Activated T-cell treated with anti-CD3 and anti-CD28 coated beads for 1 hour (primary cell): ENCODE measurements at regions not wholly inside any gene's neighbourhood (a gene's known extent, or its start where the extent isn't known, plus 50 kb on each side); places are given as distances from the start of the nearest gene placed in this dataset.
A peak's percentile ranks its signal among the peaks of the same experiment; 100 is the strongest.
"Not testable (repeated sequence)": the region's sequence is repeated elsewhere in the genome, so short reads cannot be mapped to it uniquely, and the experiment has no call there.

Experiments
- DNase-seq: peaks from one replicate; pipeline ENCODE4 v3.0.0-alpha.2; 2020; ENCODE audit warnings: low read depth

DNA sequence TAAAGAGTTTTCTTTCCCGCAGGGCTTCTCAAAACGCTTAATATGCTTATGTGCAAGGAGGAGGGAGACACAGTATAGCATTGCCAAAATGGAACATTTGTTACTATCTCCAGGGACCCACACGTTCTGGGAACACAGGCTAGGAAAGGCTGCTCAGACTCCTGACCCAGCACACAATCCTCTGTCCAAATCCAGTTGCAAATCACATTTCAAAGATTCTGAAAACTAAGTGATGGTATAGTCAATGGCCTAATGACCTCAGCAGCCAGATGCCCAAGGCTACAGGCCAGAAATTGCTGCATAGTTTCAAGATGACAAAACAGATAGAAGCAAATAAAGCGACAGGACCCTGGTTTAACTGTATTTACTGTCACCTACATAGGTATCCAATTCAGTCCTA is 97.0 kb upstream of the GRIP1 start:
- DNase-seq = no peak

DNA sequence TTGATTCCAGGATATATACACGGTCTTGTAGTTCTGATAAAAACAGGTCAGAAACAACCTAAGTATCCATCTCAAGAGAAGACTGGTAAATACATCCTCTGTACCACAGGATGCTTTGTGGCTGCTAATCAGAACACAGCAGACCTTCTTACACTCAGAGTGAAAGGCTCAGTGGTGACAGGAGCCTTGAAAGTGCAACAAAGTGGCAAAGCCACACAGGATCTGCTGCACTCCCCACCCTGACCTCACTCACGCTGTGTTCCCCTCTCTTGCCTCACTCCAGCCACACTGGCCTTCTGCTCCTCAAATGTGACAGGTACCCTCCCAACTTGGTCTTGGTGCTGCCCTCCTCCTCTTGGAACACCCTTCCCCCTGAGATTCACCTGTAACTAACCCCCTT is 98.1 kb upstream of the GRIP1 start:
- peak; percentile 7 for DNase-seq

DNA sequence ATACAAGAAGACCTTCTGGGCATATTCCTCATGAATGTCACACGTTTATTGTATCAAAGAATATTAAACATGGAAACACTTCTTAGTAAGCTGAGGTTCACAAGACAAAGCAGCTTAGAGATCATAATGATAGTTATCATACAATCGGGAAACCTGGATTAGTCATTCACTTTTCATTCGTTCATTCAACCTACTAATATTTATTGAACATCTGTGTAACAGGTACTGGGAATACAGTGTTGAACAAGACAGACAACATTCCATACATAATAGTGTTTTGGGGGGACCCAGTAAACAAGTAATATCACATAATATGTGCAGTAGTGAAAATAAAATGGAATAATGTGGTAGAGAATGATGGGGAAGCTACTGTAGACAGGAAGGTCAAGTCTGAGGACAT is 100.6 kb upstream of the GRIP1 start:
- no peak for DNase-seq

DNA sequence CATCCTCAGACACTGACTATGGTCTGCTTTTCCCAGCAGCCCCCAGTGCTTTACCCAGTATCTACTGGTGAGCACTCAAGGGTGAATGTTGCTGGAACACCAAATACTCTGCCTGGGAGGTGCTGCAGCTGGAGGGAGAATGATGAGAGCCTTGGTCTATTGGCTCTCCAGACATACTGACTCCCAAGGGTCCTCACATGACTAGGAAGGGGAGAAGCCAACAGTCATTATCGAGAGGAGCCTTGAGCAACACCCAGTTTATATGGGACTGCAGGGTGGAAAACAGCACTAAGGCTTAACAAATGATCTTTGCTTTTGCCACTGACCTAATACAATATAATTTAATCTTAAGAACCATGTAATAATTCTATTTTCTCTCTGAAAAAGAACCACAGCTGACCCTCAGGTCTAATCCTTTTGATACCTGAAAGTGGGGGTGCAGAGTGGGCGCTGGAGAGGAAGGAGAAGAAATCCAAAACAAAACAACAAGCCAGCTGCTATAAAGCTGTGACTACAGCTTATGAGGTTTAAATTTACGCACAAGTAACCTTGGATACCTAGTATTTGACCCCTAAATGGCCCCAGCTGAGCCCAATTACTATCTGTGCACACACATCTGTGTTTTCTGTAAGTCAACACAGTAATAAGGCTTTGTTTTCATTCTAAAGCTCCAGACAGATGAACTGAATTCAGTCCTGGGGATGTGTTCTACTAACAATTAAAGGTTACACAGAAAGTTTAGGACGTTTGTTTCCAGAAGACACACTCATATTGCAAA is 107.8 kb upstream of the GRIP1 start:
- DNase-seq = no peak

DNA sequence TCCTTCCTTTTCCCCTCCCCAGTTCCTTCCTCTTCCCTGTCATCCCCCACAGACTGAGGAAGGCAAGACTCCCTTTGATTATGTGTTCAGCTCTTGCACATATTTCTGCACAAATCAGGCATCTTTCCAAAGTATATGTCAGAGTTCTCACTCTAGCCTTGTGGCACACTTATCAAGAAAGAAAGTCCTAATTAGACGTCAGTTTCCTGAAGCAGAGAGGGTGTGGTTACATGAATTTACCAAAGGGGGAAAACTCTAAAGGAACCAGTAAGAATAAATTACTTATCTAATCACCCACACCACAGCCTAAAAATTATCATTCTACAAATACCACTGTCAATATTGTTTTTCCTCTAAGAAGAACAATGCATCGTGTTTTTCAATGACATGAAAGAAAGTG is 120.7 kb upstream of the GRIP1 start:
- DNase-seq = no peak

DNA sequence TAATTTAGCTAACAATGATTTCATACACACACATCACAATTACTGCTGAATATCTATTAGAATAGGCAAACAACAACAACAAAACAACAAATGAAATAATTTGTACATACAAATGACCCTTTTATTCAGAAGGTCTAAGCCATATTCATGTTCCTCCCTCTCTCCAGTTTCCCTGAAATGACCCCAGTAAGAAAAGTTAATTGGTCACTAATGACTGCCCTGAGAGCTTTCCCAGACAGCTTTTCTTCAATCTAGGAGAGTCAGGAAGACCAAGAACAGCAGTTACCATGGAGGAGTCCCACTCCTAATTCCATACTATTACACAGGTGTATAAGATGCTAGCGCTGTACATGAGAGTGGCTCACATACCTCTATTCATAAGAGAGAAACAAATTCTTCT is 121.2 kb upstream of the GRIP1 start:
- no peak for DNase-seq

DNA sequence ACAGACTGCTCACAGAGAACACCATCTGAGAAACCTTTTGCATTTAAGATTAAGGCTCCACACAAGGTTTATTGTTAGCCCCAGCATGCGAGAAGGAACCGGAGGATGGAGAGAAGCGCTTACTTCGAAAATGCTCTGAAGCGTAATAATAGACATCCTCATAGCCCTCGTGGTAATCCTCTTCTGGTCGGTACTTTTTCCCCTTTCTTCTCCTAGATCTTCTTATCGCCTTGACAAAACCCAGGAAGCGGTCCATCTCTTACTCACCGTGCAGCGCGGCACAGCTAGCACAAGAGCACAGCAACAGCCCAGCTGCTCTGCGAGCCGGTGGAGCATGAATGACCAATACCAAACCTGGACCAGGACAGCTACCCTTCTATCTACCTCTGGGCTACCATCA is 125.1 kb upstream of the GRIP1 start:
- no peak for DNase-seq

DNA sequence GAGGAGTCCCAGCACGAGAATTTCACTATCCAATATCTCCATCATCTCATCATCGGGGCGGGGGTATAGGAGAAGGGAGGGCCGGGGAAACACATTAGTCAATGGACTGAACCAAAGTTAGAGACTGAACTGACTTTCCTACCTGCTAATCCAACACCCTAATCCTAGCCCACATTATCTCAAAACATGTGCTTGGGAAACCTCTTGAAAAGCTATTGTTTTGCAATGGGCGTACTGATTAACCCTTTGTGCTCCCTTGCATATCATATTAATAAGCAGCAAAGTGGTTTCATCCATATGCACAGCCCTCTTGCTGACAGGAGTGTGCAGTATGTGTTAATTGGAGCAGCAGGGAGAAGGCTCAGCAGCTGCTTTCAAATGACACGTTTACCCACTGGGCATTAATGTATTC is 125.7 kb upstream of the GRIP1 start:
- DNase-seq = no peak

DNA sequence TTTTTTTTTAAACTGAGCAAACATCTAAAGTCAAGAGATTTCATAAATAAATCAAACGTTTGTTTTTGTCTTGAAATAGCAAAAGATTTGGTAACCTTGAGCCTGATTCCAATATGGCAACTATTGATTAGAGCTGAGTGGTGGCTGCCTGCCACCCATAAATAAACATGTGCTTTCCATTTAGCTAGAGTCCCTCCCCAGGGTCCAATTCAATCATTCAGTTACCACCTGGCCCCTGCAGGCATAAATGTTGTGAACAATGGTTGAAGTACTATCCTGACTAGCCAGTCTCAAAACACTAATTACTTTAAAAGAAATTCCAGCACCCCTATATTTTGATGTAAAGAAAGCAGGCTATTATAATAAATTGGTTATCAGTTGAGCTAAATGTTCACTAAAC is 129.7 kb upstream of the GRIP1 start:
- DNase-seq = no peak

DNA sequence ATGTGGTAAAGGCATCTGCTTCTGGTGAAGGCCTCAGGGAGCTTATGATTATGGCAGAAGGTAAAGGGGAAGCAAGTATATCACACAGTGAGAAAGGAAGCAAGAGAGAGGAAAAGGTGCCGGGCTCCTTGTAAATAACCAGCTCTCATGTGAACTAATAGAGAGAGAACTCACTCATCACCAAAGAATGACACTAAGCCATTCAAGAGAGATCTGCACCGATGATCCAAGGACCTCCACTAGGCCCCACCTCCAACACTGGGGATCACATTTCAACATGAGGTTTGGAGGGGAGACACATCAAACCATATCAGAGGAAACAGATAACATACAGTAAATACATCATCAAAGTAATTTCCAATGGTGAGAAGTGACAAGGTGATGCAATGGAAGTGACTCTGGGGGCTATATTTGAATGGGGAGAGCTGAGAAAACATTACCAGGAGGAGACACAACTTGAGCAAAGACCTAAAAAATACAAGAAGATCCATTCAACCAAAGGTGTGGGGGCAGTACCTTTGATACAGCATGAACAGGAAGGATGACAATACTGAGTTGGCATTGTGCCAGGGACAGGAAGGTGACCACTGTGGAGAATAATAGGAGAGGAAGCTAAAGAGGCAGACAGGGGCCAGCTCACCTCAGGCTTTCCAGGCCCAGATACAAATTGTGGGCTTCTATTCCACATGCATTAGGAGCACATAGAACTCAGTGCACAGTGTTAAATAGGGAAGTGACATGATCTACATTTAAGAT is 134.4 kb upstream of the GRIP1 start:
- DNase-seq = no peak

DNA sequence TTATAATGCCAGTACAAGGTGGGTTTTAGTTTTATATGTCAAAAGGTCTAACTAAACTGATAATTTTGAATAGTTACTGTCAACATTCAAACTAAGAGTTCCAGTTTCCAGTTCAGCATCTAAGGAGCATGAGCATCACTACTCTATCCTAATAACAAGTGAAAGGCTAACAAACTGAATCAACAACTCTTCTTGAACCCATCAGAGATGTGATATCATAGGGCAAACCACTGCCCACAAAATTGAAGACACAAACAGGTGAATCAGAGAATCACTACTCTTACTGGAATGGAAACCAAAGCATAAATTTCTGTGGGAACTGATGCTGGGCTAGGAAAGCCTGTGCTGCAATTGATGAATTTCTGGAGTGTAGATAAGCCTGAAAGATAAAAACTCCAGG is 140.7 kb upstream of the GRIP1 start:
- no peak for DNase-seq

DNA sequence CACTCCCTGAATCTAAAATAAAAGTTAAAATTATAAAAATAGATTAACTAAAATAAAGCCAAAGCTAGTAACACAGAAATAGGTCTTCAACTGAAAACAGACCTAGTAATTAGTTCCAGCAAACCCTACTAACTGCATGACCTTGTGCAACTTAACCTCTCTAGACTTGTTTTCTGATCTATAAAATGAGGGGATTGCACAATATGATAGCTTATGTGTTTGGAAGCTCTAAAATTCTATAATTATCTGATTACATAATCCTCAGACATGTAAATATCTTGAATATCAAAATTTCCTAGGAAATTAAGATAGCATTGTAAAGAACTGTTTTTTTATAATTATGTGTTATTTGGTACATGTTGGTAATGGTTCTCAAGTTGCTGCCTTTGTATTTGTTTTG is 144.1 kb upstream of the GRIP1 start:
- no peak for DNase-seq

DNA sequence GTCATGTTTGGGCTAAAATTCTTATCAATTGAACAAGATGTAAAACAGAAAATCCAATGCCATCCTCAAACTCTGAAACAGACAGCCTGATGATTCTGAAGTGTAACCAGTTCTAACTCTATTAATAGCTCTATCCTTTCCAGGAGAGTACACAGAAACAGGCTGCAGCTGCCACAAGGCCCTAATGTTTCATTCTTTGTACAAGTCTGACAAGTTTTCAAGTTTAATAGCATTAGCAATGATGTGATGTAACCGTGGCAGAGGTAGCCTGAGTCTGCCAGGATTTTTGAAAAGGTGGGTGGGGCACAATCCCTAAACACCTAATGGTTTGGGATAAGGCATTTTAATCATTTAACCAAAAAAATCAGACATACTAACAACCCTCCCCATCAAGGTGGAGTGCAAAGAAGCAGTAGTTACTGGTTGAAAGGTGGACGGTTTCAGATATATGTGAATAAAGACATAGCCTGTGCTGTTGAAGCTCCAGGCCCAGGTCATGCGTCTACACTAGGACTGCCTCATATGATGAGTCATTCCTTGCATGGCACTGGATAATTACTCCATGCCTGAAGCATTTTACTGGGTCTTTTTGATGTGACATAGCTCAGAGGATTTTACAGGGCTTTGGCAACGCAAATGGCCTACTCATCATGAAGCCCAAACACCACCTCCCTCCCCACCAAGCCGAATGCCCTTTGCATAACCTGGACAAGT is 145.1 kb upstream of the GRIP1 start:
- no peak for DNase-seq

DNA sequence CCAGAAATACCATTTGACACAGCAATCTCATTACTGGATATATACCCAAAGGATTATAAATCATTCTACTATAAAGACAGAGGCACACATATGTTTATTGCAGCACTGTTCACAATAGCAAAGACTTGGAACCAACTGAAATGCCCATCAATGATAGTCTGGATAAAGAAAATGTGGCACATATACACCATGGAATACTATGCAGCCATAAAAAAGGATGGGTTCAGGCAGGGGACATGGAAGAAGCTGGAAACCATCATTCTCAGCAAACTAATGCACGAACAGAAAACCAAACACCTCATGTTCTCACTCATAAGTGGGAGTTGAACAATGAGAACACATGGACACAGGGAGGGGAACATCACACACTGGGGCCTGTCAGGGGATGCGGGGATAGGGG is 147.0 kb upstream of the GRIP1 start:
- not testable (repeated sequence) for DNase-seq

DNA sequence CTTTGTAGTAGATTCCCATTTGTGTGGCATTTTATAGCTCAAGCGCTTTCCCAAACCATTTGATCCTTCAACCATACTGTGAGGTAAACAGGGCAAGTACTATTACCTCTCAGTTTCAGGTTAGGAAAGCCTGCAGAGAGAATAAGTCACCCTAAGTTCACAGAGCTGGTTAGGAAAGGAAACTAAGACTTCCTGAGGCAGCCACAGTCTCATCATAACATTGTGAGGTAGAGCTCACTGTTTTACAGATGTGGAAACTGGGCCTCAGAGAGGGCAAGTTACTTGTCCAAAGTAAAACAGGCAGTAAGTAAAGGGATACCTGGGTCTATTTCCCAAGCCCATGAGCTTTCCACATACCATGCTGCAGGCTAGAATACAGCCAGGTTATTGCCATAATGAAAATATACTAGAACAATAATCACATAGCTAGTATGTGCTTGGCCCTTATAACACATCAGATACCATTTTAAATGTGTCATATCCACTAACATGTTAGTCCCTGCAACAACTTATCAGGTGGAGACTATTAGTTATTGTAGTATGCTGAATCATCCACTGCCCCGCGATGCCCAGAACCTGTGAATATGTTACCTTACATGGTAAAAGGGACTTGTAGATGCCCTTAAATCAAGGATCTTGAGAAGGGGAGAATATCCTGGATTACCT is 150.9 kb upstream of the GRIP1 start:
- DNase-seq = no peak

DNA sequence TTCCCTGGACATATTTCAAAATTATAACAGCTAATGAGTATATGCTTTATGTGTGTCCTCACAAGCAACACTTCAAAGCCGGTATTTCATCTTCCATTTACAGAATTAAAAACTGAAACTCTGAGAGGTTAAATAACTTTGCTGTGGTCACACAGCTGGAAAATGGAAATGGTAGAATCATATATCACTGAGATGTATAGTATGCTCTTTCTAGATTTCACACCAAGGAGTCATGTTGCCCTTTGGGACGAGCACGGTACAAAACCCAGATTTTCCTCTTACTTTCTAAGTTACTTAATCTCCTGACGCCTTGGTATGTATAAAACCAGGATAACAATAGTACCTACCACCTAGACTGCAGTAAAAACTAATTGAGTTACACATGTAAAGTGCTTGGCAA is 152.6 kb upstream of the GRIP1 start:
- DNase-seq = no peak

DNA sequence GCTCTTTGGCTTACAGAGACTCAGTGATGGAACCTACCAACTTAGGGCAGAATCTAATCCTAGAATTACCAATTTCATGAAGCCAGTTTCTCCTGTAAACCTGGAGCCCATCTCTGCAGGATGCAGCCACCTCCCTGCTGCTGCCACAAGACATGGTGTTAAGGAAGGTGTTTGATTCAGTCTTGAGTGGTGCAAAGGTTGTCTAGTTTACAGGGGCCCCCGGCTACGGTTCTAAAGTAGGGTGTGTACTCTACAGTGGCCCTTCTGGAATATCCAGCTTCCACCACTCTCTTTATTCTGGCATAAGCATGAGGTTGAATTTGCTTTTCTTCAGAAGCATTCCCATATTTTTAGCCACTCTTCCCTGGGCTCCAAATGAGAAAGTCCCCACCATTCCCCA is 154.1 kb upstream of the GRIP1 start:
- no peak for DNase-seq

DNA sequence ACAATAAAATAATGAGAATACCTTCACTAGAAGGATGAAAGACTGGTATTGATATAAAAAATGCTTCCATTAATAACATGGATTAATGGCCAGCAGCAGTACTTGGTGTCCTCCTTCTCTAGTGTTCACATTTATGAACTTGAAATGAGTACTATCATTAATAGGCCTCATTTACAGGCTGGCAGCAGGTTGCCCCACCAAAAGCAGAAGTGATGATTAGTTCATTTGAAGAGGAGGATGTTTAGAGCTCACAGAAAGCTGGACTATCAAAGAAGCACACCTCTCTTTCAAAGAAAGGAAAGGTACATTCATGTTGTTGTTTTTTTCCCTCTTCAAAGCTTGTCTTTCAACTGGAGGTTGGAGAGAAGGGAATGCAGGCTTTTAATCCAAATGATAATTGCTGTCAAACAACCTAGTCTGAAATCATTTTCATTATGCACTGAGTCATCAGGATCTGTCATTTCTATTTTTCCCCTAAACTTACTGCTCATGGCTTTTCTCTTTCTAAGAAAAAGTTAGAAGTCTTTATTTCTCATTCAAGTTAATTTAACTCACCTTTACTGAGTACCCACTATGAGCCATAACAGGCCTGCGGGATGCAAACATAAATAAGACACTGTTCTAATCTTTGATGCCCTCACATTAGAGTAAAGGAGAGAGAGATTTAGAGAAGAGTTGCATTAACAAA is 157.9 kb upstream of the GRIP1 start:
- no peak for DNase-seq

DNA sequence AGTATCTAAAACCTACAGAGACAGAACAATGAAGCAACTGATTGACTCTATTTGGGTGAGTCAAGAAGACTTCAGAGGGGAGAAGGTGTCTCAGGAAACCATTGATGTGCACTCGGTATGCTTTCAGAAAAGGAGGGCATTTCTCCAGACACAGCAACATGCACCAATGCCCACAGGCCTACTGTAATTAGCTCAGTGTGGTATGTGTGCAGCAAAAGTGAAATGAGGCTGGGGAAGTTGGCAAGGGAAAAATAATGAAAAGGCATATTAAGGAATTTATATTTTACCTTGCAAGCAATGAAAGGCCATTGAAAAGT is 158.4 kb upstream of the GRIP1 start:
- DNase-seq = no peak

DNA sequence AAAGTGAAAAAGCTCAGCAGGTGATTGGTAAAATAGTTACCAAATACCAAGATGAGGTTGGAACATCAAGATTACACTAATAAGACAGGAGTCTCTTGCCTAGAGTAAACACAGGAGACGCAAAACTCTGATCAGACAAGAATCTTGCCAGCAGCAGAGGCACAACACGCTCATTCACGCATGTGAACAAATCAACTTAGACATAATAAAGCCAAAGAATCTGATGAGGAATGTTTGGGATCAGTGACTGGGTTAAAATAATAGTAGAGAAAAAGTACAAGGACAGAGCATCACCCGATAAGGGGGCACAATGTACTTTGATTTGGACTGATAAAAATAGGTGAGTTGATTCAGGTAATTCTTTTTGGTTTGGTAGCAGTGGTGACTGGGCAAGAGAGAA is 159.5 kb upstream of the GRIP1 start:
- no peak for DNase-seq

DNA sequence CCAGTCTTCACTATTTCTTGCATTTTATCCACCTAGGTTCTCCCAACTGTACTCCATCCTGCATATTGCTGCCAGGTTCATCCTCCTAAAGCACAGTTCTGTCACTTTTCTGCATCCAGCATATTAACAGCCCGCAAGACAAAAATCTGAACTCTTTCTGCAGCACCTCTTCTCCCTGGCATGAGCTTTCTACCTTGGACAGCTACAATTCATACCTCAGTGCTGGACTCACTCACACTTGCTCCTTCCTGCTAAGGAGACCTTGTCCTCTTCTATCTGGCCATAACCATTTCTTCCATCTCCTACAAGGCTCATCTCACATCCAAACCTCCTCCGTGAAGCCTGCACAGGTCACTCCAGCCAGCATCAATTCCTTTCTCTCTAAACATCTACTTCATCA is 170.1 kb upstream of the GRIP1 start:
- DNase-seq = no peak

DNA sequence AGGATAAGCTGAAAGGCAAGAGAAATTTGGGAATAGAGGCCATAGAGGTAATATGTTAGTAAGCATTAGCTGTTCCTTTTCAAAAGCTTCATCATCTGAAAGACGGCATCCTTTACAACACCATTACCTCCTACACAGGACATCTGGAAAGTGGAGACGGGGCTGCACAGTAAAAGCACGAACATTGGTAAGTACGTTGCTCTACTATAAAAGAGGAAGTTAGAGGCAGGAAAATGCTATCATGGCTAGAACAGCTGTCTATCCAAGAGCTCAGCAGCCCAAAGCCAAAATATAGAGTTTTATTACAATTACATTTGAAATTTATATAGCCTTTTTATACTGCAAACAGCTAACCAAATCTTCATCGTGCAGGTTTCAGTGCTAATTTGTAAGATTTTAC is 172.3 kb upstream of the GRIP1 start:
- DNase-seq = no peak
